Erythroblast (primary cell): ENCODE measurements at regions not wholly inside any gene's neighbourhood (a gene's known extent, or its start where the extent isn't known, plus 50 kb on each side); places are given as distances from the start of the nearest gene placed in this dataset.

ENCODE experiments used
- GATA1 ChIP-seq: IDR thresholded peaks from 2 replicates; pipeline ENCODE4 v1.6.1; 2011; ENCODE audit warnings: low read depth, mild to moderate bottlenecking, control low read depth, low read length, moderate library complexity
- POLR2A ChIP-seq: IDR thresholded peaks from 2 replicates; pipeline ENCODE4 v1.6.1; 2011; ENCODE audit warnings: mild to moderate bottlenecking, low read length

- TF ChIP-seq POLR2A, result no peak
- no peak for TF ChIP-seq GATA1
Observed at GRCh38 chr12:116636608-116637519, 77.7 kb downstream of the MAP1LC3B2 start.
